ENCODE measurements at regions not wholly inside any gene's neighbourhood (a gene's known extent, or its start where the extent isn't known, plus 50 kb on each side); places are given as distances from the start of the nearest gene placed in this dataset.

DNA sequence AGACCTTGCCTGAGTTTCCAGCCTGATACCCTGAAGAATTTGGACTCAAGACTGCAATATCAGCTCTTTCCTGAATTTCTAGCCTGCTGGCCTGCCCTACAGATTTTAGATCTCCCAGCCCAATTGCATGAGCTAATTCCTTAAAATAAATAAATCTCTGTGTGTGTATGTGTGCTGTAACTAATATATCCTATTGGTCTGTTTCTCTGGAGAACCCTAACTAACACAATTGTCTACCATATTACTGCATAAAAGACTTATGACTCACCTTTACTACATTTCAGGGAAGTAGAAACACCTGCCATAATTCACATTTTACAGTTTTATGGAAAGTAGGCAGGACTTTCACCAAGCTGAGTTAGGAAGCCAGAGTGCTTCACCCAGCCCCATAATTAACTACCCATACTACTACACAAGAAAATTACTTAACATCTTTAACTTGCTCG lies 90.7 kb upstream of the BEND6 start:
- no peak for DNase-seq (ENCODE audit: low read depth)

DNA sequence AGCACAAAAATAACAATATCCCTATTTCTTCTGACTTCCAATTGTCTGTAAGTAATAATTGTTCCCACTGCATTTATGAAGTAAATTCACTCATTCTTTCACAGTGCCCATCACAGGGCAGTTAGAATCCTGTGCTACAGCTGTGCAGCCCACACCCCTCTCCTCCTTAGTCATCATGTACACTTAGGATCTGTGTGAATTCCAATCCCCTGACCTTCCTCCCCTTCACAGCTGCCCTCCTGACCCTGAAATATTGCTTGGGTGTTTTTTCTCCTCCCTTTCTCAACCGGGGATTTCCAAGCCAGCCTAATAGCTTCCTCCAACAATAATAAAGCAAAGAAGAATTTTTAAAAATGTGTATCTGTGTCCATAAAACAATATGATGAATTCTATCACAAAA lies 91.5 kb upstream of the BEND6 start:
- no peak for DNase-seq (ENCODE audit: low read depth)

- no peak for DNase-seq (ENCODE audit: low read depth)
Measured at GRCh38 chr6:56862415-56863175, 92.3 kb upstream of the BEND6 start.

DNA sequence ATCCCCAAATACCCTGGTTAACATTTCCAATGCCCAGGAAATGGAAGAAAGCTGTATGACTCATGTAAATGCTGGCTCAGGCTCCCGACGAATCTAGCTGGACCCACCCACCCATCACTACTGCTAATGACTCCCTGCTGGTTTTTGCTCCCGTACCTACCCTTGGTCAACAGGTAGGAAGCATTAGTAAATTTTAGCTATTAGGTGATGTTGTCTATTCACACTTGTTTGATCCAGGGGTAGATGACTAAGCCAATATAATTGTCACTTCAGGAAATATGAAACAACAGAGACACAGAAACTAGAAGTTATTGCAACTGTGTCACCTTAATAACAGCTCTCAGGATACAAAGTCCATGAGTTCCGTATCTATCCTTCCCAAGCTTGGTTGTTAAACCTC lies 94.4 kb upstream of the BEND6 start:
- no peak for DNase-seq (ENCODE audit: low read depth)

DNA sequence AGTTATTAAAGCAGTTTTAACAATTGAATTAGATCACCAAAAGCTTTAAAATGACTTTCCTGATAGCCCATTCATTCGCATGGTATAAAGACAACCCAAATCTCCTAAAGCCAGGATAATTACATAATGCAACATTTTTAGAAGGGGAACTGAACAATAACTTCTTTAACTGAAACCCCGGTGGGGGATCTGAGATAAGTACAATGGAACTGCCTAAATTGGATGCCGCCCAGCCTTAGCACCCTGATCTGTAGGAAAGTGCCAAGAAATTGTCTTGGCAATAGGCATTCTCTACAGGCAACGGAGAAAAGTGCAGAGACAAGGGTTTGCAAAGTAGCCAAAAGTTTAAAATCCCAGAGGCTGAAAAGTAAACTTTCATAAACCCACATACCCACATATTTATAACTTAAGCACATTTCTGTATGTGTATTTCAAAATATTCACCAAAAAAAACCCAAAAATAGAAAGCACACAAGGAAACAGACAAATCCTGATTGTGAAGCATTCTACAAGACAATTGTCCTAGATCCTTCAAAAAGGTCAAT lies 98.8 kb upstream of the BEND6 start:
- DNase-seq (ENCODE audit: low read depth) = no peak

- DNase-seq (ENCODE audit: low read depth) = no peak
Measured at GRCh38 chr6:56854086-56854485, 100.8 kb upstream of the BEND6 start.

DNA sequence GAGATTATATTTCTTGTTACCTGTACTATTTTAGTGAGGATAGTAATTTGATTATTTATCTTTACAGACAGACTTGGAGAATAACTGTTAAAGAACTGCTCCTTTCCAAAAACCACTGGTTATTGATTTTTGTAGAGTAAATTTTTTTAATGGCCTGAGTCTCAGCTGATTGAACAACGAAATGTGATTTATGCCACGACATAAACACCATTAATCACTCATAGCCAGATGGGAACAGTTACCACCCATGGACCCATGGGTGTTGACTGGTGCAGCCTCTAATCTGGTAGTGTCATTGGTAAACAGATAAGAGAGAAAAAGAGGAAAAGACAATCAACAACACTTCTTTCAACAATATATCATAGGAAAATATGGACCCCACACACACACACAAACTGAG lies 101.4 kb upstream of the BEND6 start:
- DNase-seq (ENCODE audit: low read depth) = no peak

DNA sequence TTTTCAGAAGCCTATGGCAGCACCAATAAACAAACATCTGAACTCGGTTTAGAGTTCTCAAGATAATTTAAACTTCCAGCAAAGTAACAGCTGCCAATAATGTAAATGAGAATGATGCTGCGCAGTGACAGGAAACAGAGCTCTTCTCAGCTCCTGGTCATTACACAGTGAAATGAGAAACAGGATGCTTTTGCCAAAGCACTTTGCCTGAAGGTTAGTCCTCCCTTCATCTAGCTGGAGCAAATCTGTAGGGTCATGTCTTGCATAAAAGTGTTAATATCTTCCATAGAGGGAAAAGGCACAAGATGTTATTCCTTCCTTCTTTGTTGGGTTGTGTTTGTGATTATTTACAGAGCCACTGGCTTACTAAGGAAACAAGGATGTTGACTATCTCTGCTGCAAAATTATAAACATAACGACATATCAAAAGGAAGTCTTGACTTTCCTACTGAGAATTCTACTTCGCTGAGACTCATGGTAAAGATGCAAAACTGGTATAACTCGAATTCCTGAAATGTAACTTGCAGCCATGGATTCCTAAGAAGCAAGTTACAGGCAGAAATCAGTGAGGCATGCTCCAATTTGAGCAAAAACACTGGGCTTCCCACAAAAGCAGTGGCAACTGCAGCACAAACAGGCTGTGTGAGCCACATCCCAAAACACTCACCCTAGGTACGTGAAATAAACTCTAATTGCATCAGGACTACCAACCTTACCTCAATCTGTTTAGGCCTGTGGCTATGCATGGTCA lies 102.5 kb upstream of the BEND6 start:
- DNase-seq (ENCODE audit: low read depth) = no peak

DNA sequence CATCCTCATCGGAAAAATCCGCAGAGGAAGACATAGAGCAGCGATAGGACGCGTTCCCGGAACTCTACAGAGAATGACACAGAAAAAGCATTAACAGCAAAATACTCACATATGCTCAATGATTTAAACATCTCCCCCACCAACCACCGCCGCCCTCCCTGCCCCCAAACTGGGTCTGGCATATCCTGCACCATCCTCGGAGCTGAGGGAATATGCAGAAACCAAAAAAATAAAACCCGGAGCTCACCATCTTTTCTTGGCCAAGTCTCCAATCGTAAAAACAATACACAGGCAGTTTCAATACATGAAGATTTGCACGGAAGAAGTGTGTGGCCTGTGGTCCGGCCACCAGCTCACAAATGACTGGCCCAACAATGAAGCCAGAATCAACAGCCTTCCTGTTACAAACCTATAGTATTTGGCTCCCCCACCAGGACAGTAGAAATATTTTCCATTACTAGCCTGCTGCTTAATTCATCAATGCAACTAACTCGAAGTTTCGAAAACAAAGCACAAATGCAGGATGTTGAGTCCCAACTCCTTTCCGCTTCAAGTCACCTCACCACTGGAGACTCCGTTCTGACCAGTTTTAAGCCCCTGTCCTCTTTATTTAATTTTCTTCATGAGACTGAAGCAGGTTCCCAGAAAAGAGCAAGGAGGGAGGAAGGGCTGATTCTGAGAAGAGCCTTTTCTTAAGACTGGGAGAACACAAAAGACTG lies 103.2 kb upstream of the BEND6 start:
- no peak for DNase-seq (ENCODE audit: low read depth)

DNA sequence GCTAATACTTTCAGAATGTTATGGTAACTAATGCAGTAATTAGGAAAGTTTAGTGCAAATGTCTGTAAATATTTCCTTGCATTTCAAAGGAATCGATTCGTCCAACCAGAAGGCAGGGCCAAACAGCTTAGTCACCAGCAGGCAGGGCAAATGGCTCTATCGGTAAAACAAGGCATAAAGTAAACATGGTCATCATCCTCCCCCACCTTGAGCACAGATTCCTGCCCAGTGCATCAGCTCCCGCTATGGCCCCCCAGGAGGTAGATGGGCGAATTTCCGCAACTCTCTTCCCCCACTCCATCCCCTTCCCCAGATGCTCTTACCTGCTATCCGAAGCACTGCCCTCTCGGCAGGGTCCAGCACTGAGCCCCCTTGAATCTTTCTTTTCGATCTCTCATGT lies 103.8 kb upstream of the BEND6 start:
- DNase-seq (ENCODE audit: low read depth) = no peak

DNA sequence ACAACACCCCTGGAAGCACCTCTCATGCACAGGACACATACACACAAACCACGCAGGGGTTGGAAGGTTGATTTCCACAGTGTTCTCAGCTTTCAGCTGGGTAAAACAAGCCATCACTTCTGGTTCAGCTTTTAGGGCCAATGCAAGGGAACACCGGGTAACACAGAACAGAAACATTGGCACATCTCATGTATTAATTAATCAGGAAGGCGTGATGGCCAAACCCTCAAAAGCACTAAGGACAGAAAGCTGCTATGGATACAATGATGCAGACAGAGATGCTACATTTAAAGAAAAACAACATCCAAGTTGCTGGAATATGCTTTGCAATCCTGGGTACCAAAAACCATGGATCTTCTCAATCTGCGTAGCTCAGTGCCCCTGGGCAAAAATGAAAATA lies 104.3 kb upstream of the BEND6 start:
- DNase-seq (ENCODE audit: low read depth) = no peak

GRCh38 chr6:56849896-56850295 lies 105.0 kb upstream of the BEND6 start:
- no peak for DNase-seq (ENCODE audit: low read depth)

GRCh38 chr6:56848105-56848504 lies 106.8 kb upstream of the BEND6 start:
- no peak for DNase-seq (ENCODE audit: low read depth)

GRCh38 chr6:56845032-56845431 lies 109.9 kb upstream of the BEND6 start:
- DNase-seq (ENCODE audit: low read depth) = no peak

DNA sequence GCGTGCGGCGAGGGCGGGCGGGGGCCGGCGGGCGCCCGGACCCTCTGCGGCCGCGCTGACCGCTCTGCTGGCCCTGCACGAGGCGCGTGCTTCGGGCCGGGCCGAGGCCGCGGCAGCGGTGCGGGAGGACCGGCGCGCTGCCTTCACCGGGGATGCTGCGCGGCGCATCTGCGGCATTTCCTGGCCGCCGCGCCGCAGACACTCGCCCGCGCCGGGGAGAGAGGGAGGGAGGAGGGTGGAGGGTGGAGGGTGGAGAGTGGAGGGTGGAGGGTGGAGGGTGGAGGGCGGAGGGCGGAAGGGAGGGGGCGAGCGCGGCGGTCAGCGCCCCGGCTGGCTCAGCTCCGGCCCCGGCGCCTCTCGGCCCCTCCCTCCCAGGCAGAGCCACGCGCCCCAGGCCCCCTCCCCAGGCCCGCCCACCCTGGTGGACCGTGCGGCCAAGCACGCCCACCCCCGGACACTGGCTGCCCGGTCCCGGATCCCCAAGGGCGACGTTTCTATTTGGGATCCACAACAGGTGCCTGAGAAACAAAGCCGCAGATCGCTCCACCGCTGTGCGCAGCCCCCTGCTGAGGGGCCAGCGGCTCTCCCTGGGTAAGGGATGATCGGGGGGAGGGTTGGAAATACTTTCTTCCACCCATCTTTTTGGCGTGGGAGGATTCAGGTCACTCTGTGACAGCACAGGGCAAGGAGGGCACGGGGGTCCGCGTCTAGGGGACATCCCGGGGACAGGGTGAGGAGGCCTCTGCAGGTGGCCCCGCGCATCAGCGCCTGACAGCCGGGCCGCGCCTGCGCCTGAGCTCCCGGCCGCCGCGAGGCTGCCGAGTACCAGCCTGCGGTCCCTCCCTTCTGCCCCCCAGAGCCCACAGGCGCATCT lies 111.2 kb upstream of the BEND6 start:
- peak; percentile 24 for DNase-seq (ENCODE audit: low read depth)

DNA sequence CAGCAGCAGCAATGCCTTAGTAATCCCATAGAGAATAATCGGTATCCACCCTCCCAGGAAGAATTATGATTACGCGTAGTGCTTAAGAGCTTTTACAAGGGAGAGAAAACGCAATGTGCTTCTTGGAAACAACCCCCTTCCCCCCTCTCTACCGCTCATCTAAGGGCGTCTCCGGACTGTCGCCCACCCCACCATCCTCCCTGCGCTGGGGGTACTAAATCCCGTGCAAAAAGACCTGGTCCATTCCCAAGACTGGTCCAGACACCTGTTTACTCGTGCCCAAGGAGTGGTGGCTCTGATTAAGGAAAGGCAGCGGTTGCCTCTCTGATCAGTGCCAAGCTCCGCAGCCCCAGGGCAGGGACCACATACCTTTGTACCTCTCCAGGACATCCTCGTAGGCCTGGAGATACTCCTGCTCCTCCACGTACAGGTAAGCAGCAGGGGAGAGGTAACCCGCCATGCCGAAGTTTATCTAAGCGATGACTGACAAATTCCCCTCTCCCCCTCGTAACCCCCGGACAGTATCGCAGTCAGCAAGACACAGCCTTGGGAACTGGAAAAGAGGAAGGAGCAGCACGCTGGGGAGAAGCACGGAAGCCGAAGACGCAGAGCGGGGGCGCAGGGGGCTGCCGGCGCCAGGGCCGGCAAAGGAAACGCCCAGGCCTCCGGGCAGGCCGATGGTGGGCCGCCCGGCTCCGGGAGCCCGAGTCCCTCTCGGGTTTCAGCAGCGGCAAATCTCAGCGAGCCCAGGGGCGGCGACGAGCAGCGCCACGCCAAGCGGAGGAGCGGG lies 112.0 kb upstream of the BEND6 start:
- no peak for DNase-seq (ENCODE audit: low read depth)

DNA sequence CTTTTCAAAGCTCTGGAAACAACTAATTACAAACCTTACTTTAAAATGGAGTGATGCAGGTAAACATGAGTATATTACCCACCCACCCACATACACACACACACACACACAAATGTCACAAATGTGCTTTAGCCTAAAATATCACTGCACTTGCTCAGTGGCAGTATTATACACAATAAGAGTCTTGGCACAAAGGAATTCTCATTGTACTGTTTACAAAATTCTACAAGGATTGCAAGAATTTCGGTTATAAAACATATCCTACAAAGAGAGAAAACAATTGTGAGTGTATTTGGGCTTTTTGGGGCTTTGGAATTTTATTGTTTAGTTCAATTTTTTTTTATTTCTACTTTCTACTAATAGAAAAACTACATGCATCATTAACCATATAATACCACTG lies 113.2 kb upstream of the BEND6 start:
- DNase-seq (ENCODE audit: low read depth) = no peak

DNA sequence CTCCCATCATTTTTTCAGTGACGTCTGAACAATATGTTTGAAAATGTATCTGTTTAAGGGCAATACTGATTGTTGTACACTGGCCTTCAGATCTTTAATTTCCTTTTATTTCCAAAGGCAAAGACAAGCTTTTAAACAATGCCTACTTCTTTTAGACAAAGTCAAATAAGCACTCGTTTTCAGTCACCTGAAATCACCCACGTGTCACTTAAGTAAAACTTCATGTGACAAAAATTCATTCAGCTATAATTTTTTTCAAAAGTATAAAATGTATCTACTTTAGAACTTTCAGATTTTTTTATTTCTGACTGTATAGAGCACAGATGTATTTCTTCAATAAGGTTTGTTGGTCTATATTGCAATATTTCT lies 113.5 kb upstream of the BEND6 start:
- no peak for DNase-seq (ENCODE audit: low read depth)

- no peak for DNase-seq (ENCODE audit: low read depth)
Measured at GRCh38 chr6:56840467-56841380, 114.2 kb upstream of the BEND6 start.

Measured in stimulated activated CD8-positive, alpha-beta memory T cell treated with anti-CD3 and anti-CD28 coated beads, Interleukin-4, amount 100 ng/mL, for 24 hours (primary cell).